ENCODE measurements at regions not wholly inside any gene's neighbourhood (a gene's known extent, or its start where the extent isn't known, plus 50 kb on each side); places are given as distances from the start of the nearest gene placed in this dataset.
"Not testable (repeated sequence)": the region's sequence is repeated elsewhere in the genome, so short reads cannot be mapped to it uniquely, and the experiment has no call there.

DNA sequence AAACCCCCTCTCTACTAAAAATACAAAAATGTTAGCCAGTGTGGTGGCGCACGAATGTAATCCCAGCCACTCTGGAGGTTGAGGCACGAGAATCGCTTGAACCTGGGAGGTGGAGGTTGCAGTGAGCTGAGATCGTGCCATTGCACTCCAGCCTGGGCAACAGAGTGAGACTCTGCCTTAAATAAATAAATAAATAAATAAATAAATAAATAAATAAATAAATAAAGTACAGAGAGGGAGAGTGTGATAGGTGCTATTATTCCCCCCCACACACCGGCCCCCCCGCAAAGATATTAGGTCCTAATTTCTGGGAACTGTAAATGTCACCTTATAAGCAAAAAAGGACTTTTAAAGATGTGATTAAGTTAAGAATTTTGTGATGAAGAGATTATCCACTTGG, 291.0 kb downstream of the CCER1 start:
- not testable (repeated sequence) for TF ChIP-seq POLR2AphosphoS5, CTCF, EP300, POLR2A (IDR thresholded peaks at IDR 0.05)

All from sigmoid colon (tissue), 4 donors.